ENCODE measurements at regions not wholly inside any gene's neighbourhood (a gene's known extent, or its start where the extent isn't known, plus 50 kb on each side); places are given as distances from the start of the nearest gene placed in this dataset.

DNA sequence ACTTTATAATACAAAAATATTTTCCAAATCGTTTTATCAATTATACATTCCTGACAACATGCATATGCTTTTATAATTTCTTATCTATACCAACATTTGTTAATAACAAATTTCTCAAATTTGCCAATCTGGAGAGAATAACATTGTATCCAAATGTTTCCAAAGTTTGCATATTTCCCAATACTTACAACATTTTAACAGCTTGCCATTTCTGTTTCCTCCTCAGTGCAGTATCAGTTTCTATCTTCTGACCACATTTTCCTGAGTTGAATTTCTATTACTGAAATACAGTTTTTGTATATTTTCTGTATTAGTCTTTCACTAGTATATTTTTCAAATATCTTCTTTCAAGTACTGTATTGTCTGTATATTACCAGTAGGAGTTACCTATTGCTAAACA lies 1594.3 kb downstream of the PLA2G4A start:
- H3K36me3 ChIP-seq (ENCODE audit: control insufficient read depth in 4 of 4, insufficient read depth in 3 of 4, low read depth in 1 of 4, low read length in 3 of 4), result no peaks in the 10 kb centered on the region
- no peaks in the 10 kb centered on the region for H3K9me3 ChIP-seq (ENCODE audit: control insufficient read depth in 4 of 4, low read length in 3 of 4)
- DNase-seq (ENCODE audit: low spot score), result no peak
- 57% methylated on average over 1 of the region's 1 CpG for WGBS
- H3K27ac ChIP-seq (ENCODE audit: low read depth in 1 of 2, low read length in 2 of 2), result no peak overlapping the region
- H3K27me3 ChIP-seq (ENCODE audit: control insufficient read depth in 4 of 4, insufficient read depth in 4 of 4, low read length in 3 of 4), result no peaks in the 10 kb centered on the region
- H3K4me3 ChIP-seq (ENCODE audit: low read depth in 1 of 3, low read length in 3 of 3), result no peak overlapping the region
- TF ChIP-seq, protein P1, sequence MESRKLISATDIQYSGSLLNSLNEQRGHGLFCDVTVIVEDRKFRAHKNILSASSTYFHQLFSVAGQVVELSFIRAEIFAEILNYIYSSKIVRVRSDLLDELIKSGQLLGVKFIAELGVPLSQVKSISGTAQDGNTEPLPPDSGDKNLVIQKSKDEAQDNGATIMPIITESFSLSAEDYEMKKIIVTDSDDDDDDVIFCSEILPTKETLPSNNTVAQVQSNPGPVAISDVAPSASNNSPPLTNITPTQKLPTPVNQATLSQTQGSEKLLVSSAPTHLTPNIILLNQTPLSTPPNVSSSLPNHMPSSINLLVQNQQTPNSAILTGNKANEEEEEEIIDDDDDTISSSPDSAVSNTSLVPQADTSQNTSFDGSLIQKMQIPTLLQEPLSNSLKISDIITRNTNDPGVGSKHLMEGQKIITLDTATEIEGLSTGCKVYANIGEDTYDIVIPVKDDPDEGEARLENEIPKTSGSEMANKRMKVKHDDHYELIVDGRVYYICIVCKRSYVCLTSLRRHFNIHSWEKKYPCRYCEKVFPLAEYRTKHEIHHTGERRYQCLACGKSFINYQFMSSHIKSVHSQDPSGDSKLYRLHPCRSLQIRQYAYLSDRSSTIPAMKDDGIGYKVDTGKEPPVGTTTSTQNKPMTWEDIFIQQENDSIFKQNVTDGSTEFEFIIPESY (IDR thresholded peaks at IDR 0.05), result no peak
- no peak for TF ChIP-seq EGR1 (IDR thresholded peaks at IDR 0.05; ENCODE audit: low read depth in 2 of 2)
- TF ChIP-seq, protein P2, sequence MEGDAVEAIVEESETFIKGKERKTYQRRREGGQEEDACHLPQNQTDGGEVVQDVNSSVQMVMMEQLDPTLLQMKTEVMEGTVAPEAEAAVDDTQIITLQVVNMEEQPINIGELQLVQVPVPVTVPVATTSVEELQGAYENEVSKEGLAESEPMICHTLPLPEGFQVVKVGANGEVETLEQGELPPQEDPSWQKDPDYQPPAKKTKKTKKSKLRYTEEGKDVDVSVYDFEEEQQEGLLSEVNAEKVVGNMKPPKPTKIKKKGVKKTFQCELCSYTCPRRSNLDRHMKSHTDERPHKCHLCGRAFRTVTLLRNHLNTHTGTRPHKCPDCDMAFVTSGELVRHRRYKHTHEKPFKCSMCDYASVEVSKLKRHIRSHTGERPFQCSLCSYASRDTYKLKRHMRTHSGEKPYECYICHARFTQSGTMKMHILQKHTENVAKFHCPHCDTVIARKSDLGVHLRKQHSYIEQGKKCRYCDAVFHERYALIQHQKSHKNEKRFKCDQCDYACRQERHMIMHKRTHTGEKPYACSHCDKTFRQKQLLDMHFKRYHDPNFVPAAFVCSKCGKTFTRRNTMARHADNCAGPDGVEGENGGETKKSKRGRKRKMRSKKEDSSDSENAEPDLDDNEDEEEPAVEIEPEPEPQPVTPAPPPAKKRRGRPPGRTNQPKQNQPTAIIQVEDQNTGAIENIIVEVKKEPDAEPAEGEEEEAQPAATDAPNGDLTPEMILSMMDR (IDR thresholded peaks at IDR 0.05; ENCODE audit: low read depth, low read length, missing input control), result no peak
- no peak for TF ChIP-seq NR2F2 (IDR thresholded peaks at IDR 0.05)
- no peak for TF ChIP-seq SP1 (IDR thresholded peaks at IDR 0.05)
- TF ChIP-seq, protein P3, sequence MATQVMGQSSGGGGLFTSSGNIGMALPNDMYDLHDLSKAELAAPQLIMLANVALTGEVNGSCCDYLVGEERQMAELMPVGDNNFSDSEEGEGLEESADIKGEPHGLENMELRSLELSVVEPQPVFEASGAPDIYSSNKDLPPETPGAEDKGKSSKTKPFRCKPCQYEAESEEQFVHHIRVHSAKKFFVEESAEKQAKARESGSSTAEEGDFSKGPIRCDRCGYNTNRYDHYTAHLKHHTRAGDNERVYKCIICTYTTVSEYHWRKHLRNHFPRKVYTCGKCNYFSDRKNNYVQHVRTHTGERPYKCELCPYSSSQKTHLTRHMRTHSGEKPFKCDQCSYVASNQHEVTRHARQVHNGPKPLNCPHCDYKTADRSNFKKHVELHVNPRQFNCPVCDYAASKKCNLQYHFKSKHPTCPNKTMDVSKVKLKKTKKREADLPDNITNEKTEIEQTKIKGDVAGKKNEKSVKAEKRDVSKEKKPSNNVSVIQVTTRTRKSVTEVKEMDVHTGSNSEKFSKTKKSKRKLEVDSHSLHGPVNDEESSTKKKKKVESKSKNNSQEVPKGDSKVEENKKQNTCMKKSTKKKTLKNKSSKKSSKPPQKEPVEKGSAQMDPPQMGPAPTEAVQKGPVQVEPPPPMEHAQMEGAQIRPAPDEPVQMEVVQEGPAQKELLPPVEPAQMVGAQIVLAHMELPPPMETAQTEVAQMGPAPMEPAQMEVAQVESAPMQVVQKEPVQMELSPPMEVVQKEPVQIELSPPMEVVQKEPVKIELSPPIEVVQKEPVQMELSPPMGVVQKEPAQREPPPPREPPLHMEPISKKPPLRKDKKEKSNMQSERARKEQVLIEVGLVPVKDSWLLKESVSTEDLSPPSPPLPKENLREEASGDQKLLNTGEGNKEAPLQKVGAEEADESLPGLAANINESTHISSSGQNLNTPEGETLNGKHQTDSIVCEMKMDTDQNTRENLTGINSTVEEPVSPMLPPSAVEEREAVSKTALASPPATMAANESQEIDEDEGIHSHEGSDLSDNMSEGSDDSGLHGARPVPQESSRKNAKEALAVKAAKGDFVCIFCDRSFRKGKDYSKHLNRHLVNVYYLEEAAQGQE (IDR thresholded peaks at IDR 0.05), result no peak
- TF ChIP-seq JUND (IDR thresholded peaks at IDR 0.05), result no peak
- no peak for TF ChIP-seq HNF4G (IDR thresholded peaks at IDR 0.05)
- TF ChIP-seq FOXA2 (IDR thresholded peaks at IDR 0.05), result no peak
- TF ChIP-seq ATF3 (IDR thresholded peaks at IDR 0.05), result no peak
- no peak for TF ChIP-seq MAX (IDR thresholded peaks at IDR 0.05)
- TF ChIP-seq RXRA (IDR thresholded peaks at IDR 0.05), result no peak
- no peak for TF ChIP-seq RAD21 (IDR thresholded peaks at IDR 0.05)
- TF ChIP-seq HNF4A (conservative IDR thresholded peaks at IDR 0.05), result no peak
- TF ChIP-seq FOXA1 (IDR thresholded peaks at IDR 0.05), result no peak
- TF ChIP-seq TAF1 (conservative IDR thresholded peaks at IDR 0.05), result no peak
- H3K9ac ChIP-seq (ENCODE audit: low read depth in 1 of 2, low read length in 2 of 2), result no peak overlapping the region
- H3K4me1 ChIP-seq (ENCODE audit: control insufficient read depth in 4 of 4, insufficient read depth in 4 of 4, low read length in 3 of 4), result no peaks in the 10 kb centered on the region

DNA sequence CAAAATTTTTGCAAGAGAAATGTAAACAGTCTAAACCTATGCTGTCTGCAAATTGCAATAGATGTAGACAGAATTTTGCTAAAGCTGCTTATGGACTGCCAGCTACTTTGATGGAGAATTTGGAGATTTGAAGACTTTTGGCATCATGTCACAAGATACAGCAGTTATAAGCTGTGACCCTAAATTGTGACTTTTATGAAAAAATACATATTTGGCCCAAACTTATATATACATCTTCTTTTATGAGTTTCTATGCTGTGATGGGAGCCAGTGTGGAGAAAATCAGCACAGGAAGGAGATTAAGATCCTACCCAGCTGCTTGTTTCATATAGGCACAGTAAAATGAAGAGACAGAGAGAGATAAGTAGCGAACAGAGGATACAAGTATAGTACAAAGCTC lies 1595.4 kb downstream of the PLA2G4A start:
- H3K9me3 ChIP-seq (ENCODE audit: control insufficient read depth in 4 of 4, low read length in 3 of 4), result no peaks in the 10 kb centered on the region
- H3K9ac ChIP-seq (ENCODE audit: low read depth in 1 of 2, low read length in 2 of 2), result no peak overlapping the region
- no peak overlapping the region for H3K4me3 ChIP-seq (ENCODE audit: low read depth in 1 of 3, low read length in 3 of 3)
- 84% methylated on average over 1 of the region's 1 CpG for WGBS
- no peaks in the 10 kb centered on the region for H3K4me1 ChIP-seq (ENCODE audit: control insufficient read depth in 4 of 4, insufficient read depth in 4 of 4, low read length in 3 of 4)
- no peaks in the 10 kb centered on the region for H3K27me3 ChIP-seq (ENCODE audit: control insufficient read depth in 4 of 4, insufficient read depth in 4 of 4, low read length in 3 of 4)
- H3K27ac ChIP-seq (ENCODE audit: low read depth in 1 of 2, low read length in 2 of 2), result no peak overlapping the region
- no peak for DNase-seq (ENCODE audit: low spot score)
- H3K36me3 ChIP-seq (ENCODE audit: control insufficient read depth in 4 of 4, insufficient read depth in 3 of 4, low read depth in 1 of 4, low read length in 3 of 4), result no peaks in the 10 kb centered on the region
- TF ChIP-seq YY1 (IDR thresholded peaks at IDR 0.05), result no peak
- no peak for TF ChIP-seq SP1 (IDR thresholded peaks at IDR 0.05)
- TF ChIP-seq TAF1 (conservative IDR thresholded peaks at IDR 0.05), result no peak
- no peak for TF ChIP-seq ATF3 (IDR thresholded peaks at IDR 0.05)
- TF ChIP-seq, protein P3 (IDR thresholded peaks at IDR 0.05), result no peak
- no peak for TF ChIP-seq JUND (IDR thresholded peaks at IDR 0.05)
- TF ChIP-seq GABPA (IDR thresholded peaks at IDR 0.05 in 1 of 2, conservative IDR thresholded peaks at IDR 0.05 in 1 of 2), result no peak
- no peak for TF ChIP-seq RXRA (IDR thresholded peaks at IDR 0.05)
- TF ChIP-seq HNF4G (IDR thresholded peaks at IDR 0.05), result no peak
- no peak for TF ChIP-seq HNF4A (conservative IDR thresholded peaks at IDR 0.05)
- no peak for TF ChIP-seq RAD21 (IDR thresholded peaks at IDR 0.05)
- no peak for TF ChIP-seq EGR1 (IDR thresholded peaks at IDR 0.05; ENCODE audit: low read depth in 2 of 2)
- no peak for TF ChIP-seq FOXA2 (IDR thresholded peaks at IDR 0.05)
- TF ChIP-seq NR2F2 (IDR thresholded peaks at IDR 0.05), result no peak
- TF ChIP-seq FOXA1 (IDR thresholded peaks at IDR 0.05), result no peak

All from liver (tissue), 8 donors.